Panc1 (cell line): ENCODE measurements at regions not wholly inside any gene's neighbourhood (a gene's known extent, or its start where the extent isn't known, plus 50 kb on each side); places are given as distances from the start of the nearest gene placed in this dataset.

ENCODE experiments used
- POLR2AphosphoS5 ChIP-seq: IDR thresholded peaks from 2 replicates; pipeline ENCODE4 v1.6.1; 2012; ENCODE audit warnings: mild to moderate bottlenecking, low read depth, low read length, moderate library complexity
- SIN3A ChIP-seq: IDR thresholded peaks from 2 replicates; pipeline ENCODE4 v1.6.1; 2012; ENCODE audit warnings: low read depth, mild to moderate bottlenecking, low read length, moderate library complexity, borderline replicate concordance; ENCODE audit not compliant: insufficient read depth
- TF ChIP-seq, protein P1 (sequence below): fragments of 450-650 bp; IDR thresholded peaks from 2 replicates; pipeline ENCODE4 v1.5.1; 2017; ENCODE audit warnings: mild to moderate bottlenecking
- TF ChIP-seq, protein P2 (sequence below), 2 experiments: IDR thresholded peaks; 2 replicates each; pipeline ENCODE4 v1.6.1; 2011 to 2012; ENCODE audit warnings: low read depth in 2 of 2, control low read depth in 1 of 2, low read length in 1 of 2, mild to moderate bottlenecking in 1 of 2, moderate library complexity in 1 of 2; ENCODE audit not compliant: insufficient read depth in 1 of 2

DNA sequence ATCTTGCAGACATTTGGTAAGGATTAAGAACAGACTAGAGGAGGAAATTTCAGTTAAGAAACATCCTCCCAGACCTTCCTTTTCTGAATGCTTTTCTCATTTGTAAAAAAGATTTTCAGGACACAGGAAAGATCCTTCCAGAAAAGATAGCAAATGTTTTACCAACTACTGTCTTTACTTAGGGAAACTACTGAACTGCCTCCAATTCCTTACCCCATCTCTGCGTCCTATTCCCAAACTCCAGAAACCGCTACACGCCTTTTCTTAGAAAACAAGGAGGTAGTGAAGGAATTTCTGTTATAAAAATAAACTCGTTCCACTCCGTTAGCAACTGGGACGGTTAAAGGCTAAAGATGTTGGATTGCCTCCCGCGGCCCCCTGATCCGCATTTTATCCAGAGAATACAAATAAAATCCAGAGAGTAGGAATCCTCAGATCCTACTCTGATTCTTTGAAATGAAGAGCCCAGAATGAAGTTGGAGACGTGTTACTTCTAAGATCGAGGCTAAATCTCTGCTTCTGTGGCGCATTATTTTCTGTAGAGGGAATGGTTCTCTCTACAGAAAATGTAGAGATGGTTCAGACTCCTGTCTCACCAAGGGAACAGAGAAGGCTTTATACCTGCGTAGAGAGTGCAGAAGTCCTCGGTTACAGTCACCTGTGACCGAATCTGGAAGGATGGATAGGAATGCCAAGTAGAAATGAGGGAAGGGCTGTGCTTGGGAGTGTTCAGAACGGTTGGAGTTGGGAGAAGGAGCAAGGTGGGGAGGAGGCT, 133.0 kb downstream of the GPX5 start:
- TF ChIP-seq, protein P1, sequence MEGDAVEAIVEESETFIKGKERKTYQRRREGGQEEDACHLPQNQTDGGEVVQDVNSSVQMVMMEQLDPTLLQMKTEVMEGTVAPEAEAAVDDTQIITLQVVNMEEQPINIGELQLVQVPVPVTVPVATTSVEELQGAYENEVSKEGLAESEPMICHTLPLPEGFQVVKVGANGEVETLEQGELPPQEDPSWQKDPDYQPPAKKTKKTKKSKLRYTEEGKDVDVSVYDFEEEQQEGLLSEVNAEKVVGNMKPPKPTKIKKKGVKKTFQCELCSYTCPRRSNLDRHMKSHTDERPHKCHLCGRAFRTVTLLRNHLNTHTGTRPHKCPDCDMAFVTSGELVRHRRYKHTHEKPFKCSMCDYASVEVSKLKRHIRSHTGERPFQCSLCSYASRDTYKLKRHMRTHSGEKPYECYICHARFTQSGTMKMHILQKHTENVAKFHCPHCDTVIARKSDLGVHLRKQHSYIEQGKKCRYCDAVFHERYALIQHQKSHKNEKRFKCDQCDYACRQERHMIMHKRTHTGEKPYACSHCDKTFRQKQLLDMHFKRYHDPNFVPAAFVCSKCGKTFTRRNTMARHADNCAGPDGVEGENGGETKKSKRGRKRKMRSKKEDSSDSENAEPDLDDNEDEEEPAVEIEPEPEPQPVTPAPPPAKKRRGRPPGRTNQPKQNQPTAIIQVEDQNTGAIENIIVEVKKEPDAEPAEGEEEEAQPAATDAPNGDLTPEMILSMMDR = no peak
- TF ChIP-seq, protein P2, sequence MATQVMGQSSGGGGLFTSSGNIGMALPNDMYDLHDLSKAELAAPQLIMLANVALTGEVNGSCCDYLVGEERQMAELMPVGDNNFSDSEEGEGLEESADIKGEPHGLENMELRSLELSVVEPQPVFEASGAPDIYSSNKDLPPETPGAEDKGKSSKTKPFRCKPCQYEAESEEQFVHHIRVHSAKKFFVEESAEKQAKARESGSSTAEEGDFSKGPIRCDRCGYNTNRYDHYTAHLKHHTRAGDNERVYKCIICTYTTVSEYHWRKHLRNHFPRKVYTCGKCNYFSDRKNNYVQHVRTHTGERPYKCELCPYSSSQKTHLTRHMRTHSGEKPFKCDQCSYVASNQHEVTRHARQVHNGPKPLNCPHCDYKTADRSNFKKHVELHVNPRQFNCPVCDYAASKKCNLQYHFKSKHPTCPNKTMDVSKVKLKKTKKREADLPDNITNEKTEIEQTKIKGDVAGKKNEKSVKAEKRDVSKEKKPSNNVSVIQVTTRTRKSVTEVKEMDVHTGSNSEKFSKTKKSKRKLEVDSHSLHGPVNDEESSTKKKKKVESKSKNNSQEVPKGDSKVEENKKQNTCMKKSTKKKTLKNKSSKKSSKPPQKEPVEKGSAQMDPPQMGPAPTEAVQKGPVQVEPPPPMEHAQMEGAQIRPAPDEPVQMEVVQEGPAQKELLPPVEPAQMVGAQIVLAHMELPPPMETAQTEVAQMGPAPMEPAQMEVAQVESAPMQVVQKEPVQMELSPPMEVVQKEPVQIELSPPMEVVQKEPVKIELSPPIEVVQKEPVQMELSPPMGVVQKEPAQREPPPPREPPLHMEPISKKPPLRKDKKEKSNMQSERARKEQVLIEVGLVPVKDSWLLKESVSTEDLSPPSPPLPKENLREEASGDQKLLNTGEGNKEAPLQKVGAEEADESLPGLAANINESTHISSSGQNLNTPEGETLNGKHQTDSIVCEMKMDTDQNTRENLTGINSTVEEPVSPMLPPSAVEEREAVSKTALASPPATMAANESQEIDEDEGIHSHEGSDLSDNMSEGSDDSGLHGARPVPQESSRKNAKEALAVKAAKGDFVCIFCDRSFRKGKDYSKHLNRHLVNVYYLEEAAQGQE (IDR thresholded peaks at IDR 0.05; ENCODE audit: insufficient read depth in 1 of 2, low read depth in 2 of 2, low read length in 1 of 2) = no peak
- TF ChIP-seq POLR2AphosphoS5 (no peak), SIN3A (no peak)
